ENCODE measurements at regions not wholly inside any gene's neighbourhood (a gene's known extent, or its start where the extent isn't known, plus 50 kb on each side); places are given as distances from the start of the nearest gene placed in this dataset.

DNA sequence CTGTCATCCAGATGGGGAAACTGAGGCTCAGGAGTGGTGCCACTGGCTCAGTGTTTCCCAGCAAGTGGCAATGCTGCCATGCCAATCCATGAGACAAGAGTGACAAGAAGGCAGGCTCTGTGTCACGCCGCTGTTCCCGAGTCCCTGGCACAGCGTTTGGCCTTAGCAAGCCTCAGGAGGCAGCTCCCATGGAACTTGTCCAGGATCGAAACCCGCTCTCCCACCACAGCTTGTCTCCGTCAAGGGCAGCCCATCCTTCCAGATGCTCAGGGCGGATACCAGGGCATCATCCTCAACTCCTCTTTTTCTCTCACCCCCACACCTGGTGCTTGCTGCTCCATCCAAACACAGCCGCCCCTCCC lies 110.6 kb upstream of the PTPN1 start:
- TF ChIP-seq EZH2phosphoT487 (IDR thresholded peaks at IDR 0.05; ENCODE audit: borderline replicate concordance, low read length): no peak
- TF ChIP-seq EZH2 (IDR thresholded peaks at IDR 0.05; ENCODE audit: low read length, unreplicated experiment): no peak
